ENCODE measurements at regions not wholly inside any gene's neighbourhood (a gene's known extent, or its start where the extent isn't known, plus 50 kb on each side); places are given as distances from the start of the nearest gene placed in this dataset.

GRCh38 chr3:87461443-87461842, 185.1 kb upstream of the POU1F1 start:
- Histone ChIP-seq H3K9me3 (ENCODE audit: control insufficient read depth in 4 of 4, low read length in 3 of 4) (no peaks in the 10 kb centered on the region), H3K27me3 (ENCODE audit: control insufficient read depth in 4 of 4, insufficient read depth in 4 of 4, low read length in 3 of 4) (no peaks in the 10 kb centered on the region), H3K9ac (ENCODE audit: low read depth in 1 of 2, low read length in 2 of 2) (no peak overlapping the region), H3K27ac (ENCODE audit: low read depth in 1 of 2, low read length in 2 of 2) (no peak overlapping the region), H3K4me3 (ENCODE audit: low read depth in 1 of 3, low read length in 3 of 3) (no peak overlapping the region), H3K4me1 (ENCODE audit: control insufficient read depth in 4 of 4, insufficient read depth in 4 of 4, low read length in 3 of 4) (no peaks in the 10 kb centered on the region), H3K36me3 (ENCODE audit: control insufficient read depth in 4 of 4, insufficient read depth in 3 of 4, low read depth in 1 of 4, low read length in 3 of 4) (no peaks in the 10 kb centered on the region)
- WGBS: 82% methylated on average over 2 of the region's 2 CpGs
- DNase-seq (ENCODE audit: low spot score): no peak
- TF ChIP-seq HNF4G (IDR thresholded peaks at IDR 0.05) (no peak), HNF4A (conservative IDR thresholded peaks at IDR 0.05) (no peak), RXRA (IDR thresholded peaks at IDR 0.05) (no peak), ATF3 (IDR thresholded peaks at IDR 0.05) (no peak), FOXA1 (IDR thresholded peaks at IDR 0.05) (no peak), SP1 (IDR thresholded peaks at IDR 0.05) (no peak), NR2F2 (IDR thresholded peaks at IDR 0.05) (no peak), MAX (IDR thresholded peaks at IDR 0.05) (no peak), EGR1 (IDR thresholded peaks at IDR 0.05; ENCODE audit: low read depth in 2 of 2) (no peak), RAD21 (IDR thresholded peaks at IDR 0.05) (no peak), FOXA2 (IDR thresholded peaks at IDR 0.05) (no peak), YY1 (IDR thresholded peaks at IDR 0.05) (no peak), TAF1 (conservative IDR thresholded peaks at IDR 0.05) (no peak)
- TF ChIP-seq, protein P1, sequence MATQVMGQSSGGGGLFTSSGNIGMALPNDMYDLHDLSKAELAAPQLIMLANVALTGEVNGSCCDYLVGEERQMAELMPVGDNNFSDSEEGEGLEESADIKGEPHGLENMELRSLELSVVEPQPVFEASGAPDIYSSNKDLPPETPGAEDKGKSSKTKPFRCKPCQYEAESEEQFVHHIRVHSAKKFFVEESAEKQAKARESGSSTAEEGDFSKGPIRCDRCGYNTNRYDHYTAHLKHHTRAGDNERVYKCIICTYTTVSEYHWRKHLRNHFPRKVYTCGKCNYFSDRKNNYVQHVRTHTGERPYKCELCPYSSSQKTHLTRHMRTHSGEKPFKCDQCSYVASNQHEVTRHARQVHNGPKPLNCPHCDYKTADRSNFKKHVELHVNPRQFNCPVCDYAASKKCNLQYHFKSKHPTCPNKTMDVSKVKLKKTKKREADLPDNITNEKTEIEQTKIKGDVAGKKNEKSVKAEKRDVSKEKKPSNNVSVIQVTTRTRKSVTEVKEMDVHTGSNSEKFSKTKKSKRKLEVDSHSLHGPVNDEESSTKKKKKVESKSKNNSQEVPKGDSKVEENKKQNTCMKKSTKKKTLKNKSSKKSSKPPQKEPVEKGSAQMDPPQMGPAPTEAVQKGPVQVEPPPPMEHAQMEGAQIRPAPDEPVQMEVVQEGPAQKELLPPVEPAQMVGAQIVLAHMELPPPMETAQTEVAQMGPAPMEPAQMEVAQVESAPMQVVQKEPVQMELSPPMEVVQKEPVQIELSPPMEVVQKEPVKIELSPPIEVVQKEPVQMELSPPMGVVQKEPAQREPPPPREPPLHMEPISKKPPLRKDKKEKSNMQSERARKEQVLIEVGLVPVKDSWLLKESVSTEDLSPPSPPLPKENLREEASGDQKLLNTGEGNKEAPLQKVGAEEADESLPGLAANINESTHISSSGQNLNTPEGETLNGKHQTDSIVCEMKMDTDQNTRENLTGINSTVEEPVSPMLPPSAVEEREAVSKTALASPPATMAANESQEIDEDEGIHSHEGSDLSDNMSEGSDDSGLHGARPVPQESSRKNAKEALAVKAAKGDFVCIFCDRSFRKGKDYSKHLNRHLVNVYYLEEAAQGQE (IDR thresholded peaks at IDR 0.05): no peak
- TF ChIP-seq, protein P2, sequence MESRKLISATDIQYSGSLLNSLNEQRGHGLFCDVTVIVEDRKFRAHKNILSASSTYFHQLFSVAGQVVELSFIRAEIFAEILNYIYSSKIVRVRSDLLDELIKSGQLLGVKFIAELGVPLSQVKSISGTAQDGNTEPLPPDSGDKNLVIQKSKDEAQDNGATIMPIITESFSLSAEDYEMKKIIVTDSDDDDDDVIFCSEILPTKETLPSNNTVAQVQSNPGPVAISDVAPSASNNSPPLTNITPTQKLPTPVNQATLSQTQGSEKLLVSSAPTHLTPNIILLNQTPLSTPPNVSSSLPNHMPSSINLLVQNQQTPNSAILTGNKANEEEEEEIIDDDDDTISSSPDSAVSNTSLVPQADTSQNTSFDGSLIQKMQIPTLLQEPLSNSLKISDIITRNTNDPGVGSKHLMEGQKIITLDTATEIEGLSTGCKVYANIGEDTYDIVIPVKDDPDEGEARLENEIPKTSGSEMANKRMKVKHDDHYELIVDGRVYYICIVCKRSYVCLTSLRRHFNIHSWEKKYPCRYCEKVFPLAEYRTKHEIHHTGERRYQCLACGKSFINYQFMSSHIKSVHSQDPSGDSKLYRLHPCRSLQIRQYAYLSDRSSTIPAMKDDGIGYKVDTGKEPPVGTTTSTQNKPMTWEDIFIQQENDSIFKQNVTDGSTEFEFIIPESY (IDR thresholded peaks at IDR 0.05): no peak
- TF ChIP-seq, protein P3, sequence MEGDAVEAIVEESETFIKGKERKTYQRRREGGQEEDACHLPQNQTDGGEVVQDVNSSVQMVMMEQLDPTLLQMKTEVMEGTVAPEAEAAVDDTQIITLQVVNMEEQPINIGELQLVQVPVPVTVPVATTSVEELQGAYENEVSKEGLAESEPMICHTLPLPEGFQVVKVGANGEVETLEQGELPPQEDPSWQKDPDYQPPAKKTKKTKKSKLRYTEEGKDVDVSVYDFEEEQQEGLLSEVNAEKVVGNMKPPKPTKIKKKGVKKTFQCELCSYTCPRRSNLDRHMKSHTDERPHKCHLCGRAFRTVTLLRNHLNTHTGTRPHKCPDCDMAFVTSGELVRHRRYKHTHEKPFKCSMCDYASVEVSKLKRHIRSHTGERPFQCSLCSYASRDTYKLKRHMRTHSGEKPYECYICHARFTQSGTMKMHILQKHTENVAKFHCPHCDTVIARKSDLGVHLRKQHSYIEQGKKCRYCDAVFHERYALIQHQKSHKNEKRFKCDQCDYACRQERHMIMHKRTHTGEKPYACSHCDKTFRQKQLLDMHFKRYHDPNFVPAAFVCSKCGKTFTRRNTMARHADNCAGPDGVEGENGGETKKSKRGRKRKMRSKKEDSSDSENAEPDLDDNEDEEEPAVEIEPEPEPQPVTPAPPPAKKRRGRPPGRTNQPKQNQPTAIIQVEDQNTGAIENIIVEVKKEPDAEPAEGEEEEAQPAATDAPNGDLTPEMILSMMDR (IDR thresholded peaks at IDR 0.05; ENCODE audit: low read depth, low read length, missing input control): no peak

DNA sequence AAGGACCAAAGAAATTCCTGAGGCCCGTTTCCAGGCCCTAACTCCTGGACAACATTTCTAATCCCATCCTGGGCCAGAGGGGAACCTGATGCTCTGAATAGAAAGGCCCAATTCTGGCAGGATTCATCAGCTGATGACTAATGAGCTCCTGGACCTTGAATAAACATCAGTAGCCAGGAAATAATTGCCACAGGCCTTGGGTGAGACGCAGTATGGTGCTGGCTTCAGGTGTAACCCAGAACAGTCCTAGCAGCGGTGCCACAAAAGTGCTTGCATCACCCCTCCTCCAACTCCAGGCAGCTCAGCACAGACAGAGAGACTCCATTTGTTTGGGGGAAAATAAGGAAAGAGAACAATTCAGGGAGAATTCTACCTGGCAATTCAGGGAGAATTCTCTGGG, 184.7 kb upstream of the POU1F1 start:
- no peaks in the 10 kb centered on the region for H3K4me1 ChIP-seq (ENCODE audit: control insufficient read depth in 4 of 4, insufficient read depth in 4 of 4, low read length in 3 of 4)
- 73% methylated on average over 3 of the region's 3 CpGs for WGBS
- DNase-seq (ENCODE audit: low spot score): no peak
- no peaks in the 10 kb centered on the region for H3K27me3 ChIP-seq (ENCODE audit: control insufficient read depth in 4 of 4, insufficient read depth in 4 of 4, low read length in 3 of 4)
- H3K4me3 ChIP-seq (ENCODE audit: low read depth in 1 of 3, low read length in 3 of 3): no peak overlapping the region
- H3K9ac ChIP-seq (ENCODE audit: low read depth in 1 of 2, low read length in 2 of 2): no peak overlapping the region
- H3K36me3 ChIP-seq (ENCODE audit: control insufficient read depth in 4 of 4, insufficient read depth in 3 of 4, low read depth in 1 of 4, low read length in 3 of 4): no peaks in the 10 kb centered on the region
- H3K9me3 ChIP-seq (ENCODE audit: control insufficient read depth in 4 of 4, low read length in 3 of 4): no peaks in the 10 kb centered on the region
- no peak overlapping the region for H3K27ac ChIP-seq (ENCODE audit: low read depth in 1 of 2, low read length in 2 of 2)
- TF ChIP-seq TAF1 (conservative IDR thresholded peaks at IDR 0.05): no peak
- TF ChIP-seq JUND (IDR thresholded peaks at IDR 0.05): no peak
- no peak for TF ChIP-seq SP1 (IDR thresholded peaks at IDR 0.05)
- TF ChIP-seq NR2F2 (IDR thresholded peaks at IDR 0.05): no peak
- no peak for TF ChIP-seq HNF4G (IDR thresholded peaks at IDR 0.05)
- TF ChIP-seq FOXA2 (IDR thresholded peaks at IDR 0.05): no peak
- no peak for TF ChIP-seq GABPA (IDR thresholded peaks at IDR 0.05 in 1 of 2, conservative IDR thresholded peaks at IDR 0.05 in 1 of 2)
- TF ChIP-seq MAX (IDR thresholded peaks at IDR 0.05): no peak
- TF ChIP-seq YY1 (IDR thresholded peaks at IDR 0.05): no peak
- TF ChIP-seq HNF4A (conservative IDR thresholded peaks at IDR 0.05): no peak
- TF ChIP-seq FOXA1 (IDR thresholded peaks at IDR 0.05): no peak
- TF ChIP-seq ATF3 (IDR thresholded peaks at IDR 0.05): no peak
- TF ChIP-seq RAD21 (IDR thresholded peaks at IDR 0.05): no peak
- no peak for TF ChIP-seq RXRA (IDR thresholded peaks at IDR 0.05)
- TF ChIP-seq, protein P1 (IDR thresholded peaks at IDR 0.05): no peak
- no peak for TF ChIP-seq EGR1 (IDR thresholded peaks at IDR 0.05; ENCODE audit: low read depth in 2 of 2)

Measured in liver (tissue), 8 donors.